K562 (cell line): ENCODE measurements at regions not wholly inside any gene's neighbourhood (a gene's known extent, or its start where the extent isn't known, plus 50 kb on each side); places are given as distances from the start of the nearest gene placed in this dataset.

ENCODE experiments used
- AFF4 ChIP-seq: sonication (generic); formaldehyde crosslinking; IDR thresholded peaks from 2 replicates; pipeline ENCODE4 v1.8.0; 2023; ENCODE audit warnings: mild to moderate bottlenecking, missing genetic modification reagents
- BCL6 ChIP-seq: fragments of 250-450 bp; sonication (Bioruptor Pico); IDR thresholded peaks from 2 replicates; pipeline ENCODE4 v1.4.0; 2020
- CEBPG ChIP-seq, 3 experiments: fragments of 200-800 bp in 1 of 3; sonication (Bioruptor generic) in 1 of 3; sonication (generic) in 1 of 3; formaldehyde crosslinking in 1 of 3; IDR thresholded peaks in 2 of 3; conservative IDR thresholded peaks in 1 of 3; 2 replicates each; pipeline versions ENCODE4 v1.6.1 to v1.8.0; 2016 to 2022; ENCODE audit warnings: missing compliant biosample characterization in 2 of 3, missing genetic modification characterization in 2 of 3, mild to moderate bottlenecking in 1 of 3, missing genetic modification reagents in 1 of 3
- CTBP1 ChIP-seq: fragments of 450-650 bp; IDR thresholded peaks from 2 replicates; pipeline ENCODE4 v1.6.1; 2016; ENCODE audit warnings: borderline replicate concordance
- MAZ ChIP-seq, 2 experiments: fragments of 450-650 bp in 1 of 2; sonication (generic) in 1 of 2; formaldehyde crosslinking; IDR thresholded peaks in 1 of 2; conservative IDR thresholded peaks in 1 of 2; 2 replicates each; pipeline versions ENCODE4 v1.4.0 to v1.5.0; 2020; ENCODE audit warnings: mild to moderate bottlenecking in 1 of 2, missing genetic modification reagents in 1 of 2
- MYBL2 ChIP-seq, 2 experiments: fragments of 450-650 bp in 1 of 2; sonication (generic) in 1 of 2; formaldehyde crosslinking in 1 of 2; IDR thresholded peaks; 2 replicates each; pipeline versions ENCODE4 v1.6.1 to v1.8.1; 2017 to 2022; ENCODE audit warnings: borderline replicate concordance in 1 of 2, inconsistent platforms in 1 of 2, low read depth in 1 of 2, mild to moderate bottlenecking in 1 of 2, missing genetic modification reagents in 1 of 2, moderate library complexity in 1 of 2
- NCOR1 ChIP-seq: fragments of 450-650 bp; IDR thresholded peaks from 2 replicates; pipeline ENCODE4 v1.6.1; 2016; ENCODE audit warnings: mild to moderate bottlenecking, moderate library complexity
- RBFOX2 ChIP-seq: fragments of 200-400 bp; formaldehyde crosslinking; IDR thresholded peaks from 2 replicates; pipeline ENCODE4 v1.6.1; 2017; ENCODE audit warnings: low read depth, mild to moderate bottlenecking, low read length, moderate library complexity
- SREBF1 ChIP-seq: fragments of 150-350 bp; IDR thresholded peaks from 2 replicates; pipeline ENCODE4 v1.6.1; 2014; ENCODE audit warnings: antibody characterized with exemption, low read depth, low read length, borderline replicate concordance
- TEAD4 ChIP-seq, 2 experiments: sonication (generic) in 1 of 2; formaldehyde crosslinking in 1 of 2; IDR thresholded peaks; 2 replicates each; pipeline versions ENCODE4 v1.6.1 to v1.8.0; 2012 to 2022; ENCODE audit warnings: borderline replicate concordance in 1 of 2, inconsistent platforms in 1 of 2, low read length in 1 of 2, mild to moderate bottlenecking in 1 of 2, missing genetic modification reagents in 1 of 2
- VEZF1 ChIP-seq: fragments of 200-800 bp; sonication (Bioruptor generic); IDR thresholded peaks from 2 replicates; pipeline ENCODE4 v1.6.1; 2017; ENCODE audit warnings: missing genetic modification characterization, missing compliant biosample characterization
- YY1 ChIP-seq, 3 experiments: IDR thresholded peaks; 2 replicates each; pipeline ENCODE4 v1.6.1; 2011; ENCODE audit warnings: low read length in 2 of 3, mild to moderate bottlenecking in 2 of 3, moderate library complexity in 2 of 3, borderline replicate concordance in 1 of 3, control low read depth in 1 of 3, low read depth in 1 of 3; ENCODE audit not compliant: insufficient read depth in 3 of 3, insufficient replicate concordance in 2 of 3, control insufficient read depth in 1 of 3, insufficient read length in 1 of 3; ENCODE audit errors: extremely low read depth in 1 of 3
- ZBTB11 ChIP-seq, 3 experiments: fragments of 200-800 bp in 1 of 3; fragments of 250-450 bp in 1 of 3; fragments of 450-650 bp in 1 of 3; sonication (Bioruptor Pico) in 1 of 3; sonication (Bioruptor generic) in 1 of 3; formaldehyde crosslinking in 1 of 3; IDR thresholded peaks; 2 replicates each; pipeline versions ENCODE4 v1.6.1 to v1.8.0; 2016 to 2022; ENCODE audit warnings: mild to moderate bottlenecking in 2 of 3, missing genetic modification characterization in 2 of 3, missing compliant biosample characterization in 1 of 3, moderate library complexity in 1 of 3
- ZBTB7A ChIP-seq: IDR thresholded peaks from 2 replicates; pipeline ENCODE4 v1.6.1; 2011; ENCODE audit warnings: low read depth, mild to moderate bottlenecking, low read length, moderate library complexity, borderline replicate concordance; ENCODE audit not compliant: control insufficient read depth

GRCh38 chr20:4082406-4083097 lies 66.1 kb upstream of the SMOX start (continued):
- TF ChIP-seq ZBTB11 (CRISPR knock-in tag; IDR thresholded peaks at IDR 0.05) (0 out of 6 replicates have a peak, but pooled peaks of 1 of the 3 experiments have one; percentile 18), SREBF1 (no peak), MYBL2 (IDR thresholded peaks at IDR 0.05; ENCODE audit: low read depth) (peak; percentile 63; the same call in 1 of the 2 replicates), MYBL2 (CRISPR knock-in tag; IDR thresholded peaks at IDR 0.05; ENCODE audit: borderline replicate concordance) (no peak), BCL6 (no peak), AFF4 (no peak), YY1 (IDR thresholded peaks at IDR 0.05; ENCODE audit: borderline replicate concordance in 1 of 3, control insufficient read depth in 1 of 3, extremely low read depth in 1 of 3, insufficient read depth in 3 of 3, insufficient read length in 1 of 3, insufficient replicate concordance in 2 of 3, low read depth in 1 of 3, low read length in 2 of 3) (peak in 1 of 3 experiments; percentile 39), CTBP1 (peak; percentile 33; the same call in 1 of the 2 replicates), CEBPG (CRISPR knock-in tag; IDR thresholded peaks at IDR 0.05) (peak; percentile 86), CEBPG (tag; conservative IDR thresholded peaks at IDR 0.05 in 1 of 2, IDR thresholded peaks at IDR 0.05 in 1 of 2) (no peak), ZBTB7A (peak; percentile 55; the same call in 1 of the 2 replicates), TEAD4 (IDR thresholded peaks at IDR 0.05; ENCODE audit: low read length) (peak; percentile 51; the same call in 1 of the 2 replicates), TEAD4 (CRISPR knock-in tag; IDR thresholded peaks at IDR 0.05; ENCODE audit: borderline replicate concordance) (no peak), VEZF1 (peak; percentile 98), RBFOX2 (peak; percentile 19; the same call in 1 of the 2 replicates), NCOR1 (peak; percentile 37), MAZ (CRISPR knock-in tag; conservative IDR thresholded peaks at IDR 0.05 in 1 of 2, IDR thresholded peaks at IDR 0.05 in 1 of 2) (peak; percentile 67 to 77; a peak in 2 of 4 replicates)
